HL-60 (cell line): ENCODE measurements at regions not wholly inside any gene's neighbourhood (a gene's known extent, or its start where the extent isn't known, plus 50 kb on each side); places are given as distances from the start of the nearest gene placed in this dataset.

Experiments used
- DNase-seq, 2 experiments: peaks; one replicate each; pipeline ENCODE4 v3.0.0-alpha.2; 2010 to 2020; ENCODE audit warnings: low read depth in 1 of 2, low spot score in 1 of 2
- H3K27ac ChIP-seq: fragments of 250-450 bp; sonication (Bioruptor Pico); replicated peaks from 2 replicates; pipeline ENCODE4 v1.5.1; 2020; ENCODE audit warnings: mild to moderate bottlenecking, moderate library complexity
- H3K27me3 ChIP-seq: fragments of 250-450 bp; sonication (Bioruptor Pico); 2 replicates; pipeline ENCODE4 v1.5.1; 2021; ENCODE audit warnings: mild to moderate bottlenecking, moderate library complexity; ENCODE audit not compliant: insufficient read depth, poor library complexity, severe bottlenecking
- H3K4me3 ChIP-seq: replicated peaks from 2 replicates; pipeline ENCODE4 v1.5.1; 2011; ENCODE audit warnings: mild to moderate bottlenecking, control low read depth, low read length; ENCODE audit not compliant: insufficient read depth
- CTCF ChIP-seq: IDR thresholded peaks from one replicate; pipeline ENCODE4 v1.5.1; 2011; ENCODE audit warnings: low read length, control low read depth, inconsistent platforms; ENCODE audit not compliant: insufficient read depth
- GABPA ChIP-seq: IDR thresholded peaks from 2 replicates; pipeline ENCODE4 v1.6.1; 2012; ENCODE audit warnings: low read depth
- POLR2AphosphoS5 ChIP-seq: IDR thresholded peaks from 2 replicates; pipeline ENCODE4 v1.6.1; 2012; ENCODE audit warnings: low read depth
- REST ChIP-seq: IDR thresholded peaks from 2 replicates; pipeline ENCODE4 v1.6.1; 2012; ENCODE audit warnings: low read depth; ENCODE audit not compliant: insufficient replicate concordance
- SPI1 ChIP-seq: IDR thresholded peaks from 2 replicates; pipeline ENCODE4 v1.6.1; 2012; ENCODE audit warnings: low read depth, mild to moderate bottlenecking, borderline replicate concordance

GRCh38 chr2:199581935-199582360 is 124.2 kb upstream of the SATB2 start:
- no peak overlapping the region for H3K4me3 ChIP-seq
- TF ChIP-seq SPI1 (no peak), REST (no peak), GABPA (no peak), CTCF (no peak), POLR2AphosphoS5 (no peak)
- H3K27ac ChIP-seq, result no peak overlapping the region
- peaks cover 6% of the 10 kb centered on the region for H3K27me3 ChIP-seq
- DNase-seq, result no peak

GRCh38 chr2:199581408-199581807 is 123.7 kb upstream of the SATB2 start:
- no peak for DNase-seq
- TF ChIP-seq REST, result no peak
- no peak for TF ChIP-seq SPI1
- H3K27me3 ChIP-seq, result peaks cover 2% of the 10 kb centered on the region
- H3K4me3 ChIP-seq, result no peak overlapping the region
- no peak overlapping the region for H3K27ac ChIP-seq

- no peak for DNase-seq
- peaks cover 11% of the 10 kb centered on the region for H3K27me3 ChIP-seq
- H3K27ac ChIP-seq, result no peak overlapping the region
- TF ChIP-seq REST (no peak), GABPA (no peak), CTCF (no peak), SPI1 (no peak), POLR2AphosphoS5 (no peak)
- H3K4me3 ChIP-seq, result no peak overlapping the region
Measured at GRCh38 chr2:199575416-199575815, 117.7 kb upstream of the SATB2 start.

- peaks cover 11% of the 10 kb centered on the region for H3K27me3 ChIP-seq
- no peak overlapping the region for H3K27ac ChIP-seq
- TF ChIP-seq SPI1 (no peak), GABPA (no peak), POLR2AphosphoS5 (no peak), REST (no peak), CTCF (no peak)
- H3K4me3 ChIP-seq, result no peak overlapping the region
- no peak for DNase-seq
Measured at GRCh38 chr2:199572571-199572970, 114.8 kb upstream of the SATB2 start.
